Endometrium (tissue), 2 donors: ENCODE measurements at regions not wholly inside any gene's neighbourhood (a gene's known extent, or its start where the extent isn't known, plus 50 kb on each side); places are given as distances from the start of the nearest gene placed in this dataset.
"Not testable (repeated sequence)": the region's sequence is repeated elsewhere in the genome, so short reads cannot be mapped to it uniquely, and the experiment has no call there.

Experiments
- FAIRE-seq: peaks from 2 replicates; lab custom pipeline; 2012; peaks lifted over from hg19 to GRCh38; lab: Jason Lieb, UNC
- donor health status: control.
- donor health status: control.

DNA sequence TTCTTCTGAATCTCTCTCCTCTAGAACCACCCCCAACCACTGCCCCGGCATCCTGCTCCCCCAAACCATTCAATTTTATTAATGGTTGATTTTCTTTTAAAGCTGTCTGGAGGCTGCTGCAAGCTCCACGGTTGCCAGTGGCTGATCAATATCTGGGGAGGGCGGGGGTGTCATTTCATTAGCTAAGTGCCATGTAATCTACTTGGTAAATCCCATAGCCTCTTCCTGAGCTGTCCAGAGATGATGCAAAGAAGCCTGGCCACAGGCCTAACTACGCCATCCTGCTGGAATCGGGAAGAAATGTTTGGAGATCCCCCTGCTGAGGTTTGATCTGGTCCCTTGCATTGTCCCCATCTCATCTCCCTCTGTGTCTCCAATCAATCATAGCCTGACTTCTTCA, 440.1 kb downstream of the MIAT start:
- no peak for FAIRE-seq

DNA sequence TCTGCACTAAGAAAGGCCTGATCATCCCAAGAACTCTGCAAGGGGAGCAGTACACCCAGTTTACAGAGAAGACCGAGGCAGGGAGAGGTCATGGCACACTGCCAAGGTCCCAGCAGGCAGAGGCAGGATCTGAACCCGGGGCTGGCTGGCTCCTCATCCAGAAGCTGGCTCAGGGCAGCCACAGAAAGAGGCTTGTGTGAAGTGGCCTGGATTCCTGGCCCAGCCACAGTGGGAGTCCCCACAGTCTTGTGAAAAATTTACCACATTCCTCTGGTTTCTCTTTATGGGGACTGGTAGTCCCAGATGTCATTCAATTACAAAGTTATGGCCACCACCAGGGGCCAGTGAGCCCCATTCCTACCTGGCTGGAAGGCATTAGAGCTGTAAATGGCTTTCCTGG, 440.5 kb downstream of the MIAT start:
- FAIRE-seq = no peak

DNA sequence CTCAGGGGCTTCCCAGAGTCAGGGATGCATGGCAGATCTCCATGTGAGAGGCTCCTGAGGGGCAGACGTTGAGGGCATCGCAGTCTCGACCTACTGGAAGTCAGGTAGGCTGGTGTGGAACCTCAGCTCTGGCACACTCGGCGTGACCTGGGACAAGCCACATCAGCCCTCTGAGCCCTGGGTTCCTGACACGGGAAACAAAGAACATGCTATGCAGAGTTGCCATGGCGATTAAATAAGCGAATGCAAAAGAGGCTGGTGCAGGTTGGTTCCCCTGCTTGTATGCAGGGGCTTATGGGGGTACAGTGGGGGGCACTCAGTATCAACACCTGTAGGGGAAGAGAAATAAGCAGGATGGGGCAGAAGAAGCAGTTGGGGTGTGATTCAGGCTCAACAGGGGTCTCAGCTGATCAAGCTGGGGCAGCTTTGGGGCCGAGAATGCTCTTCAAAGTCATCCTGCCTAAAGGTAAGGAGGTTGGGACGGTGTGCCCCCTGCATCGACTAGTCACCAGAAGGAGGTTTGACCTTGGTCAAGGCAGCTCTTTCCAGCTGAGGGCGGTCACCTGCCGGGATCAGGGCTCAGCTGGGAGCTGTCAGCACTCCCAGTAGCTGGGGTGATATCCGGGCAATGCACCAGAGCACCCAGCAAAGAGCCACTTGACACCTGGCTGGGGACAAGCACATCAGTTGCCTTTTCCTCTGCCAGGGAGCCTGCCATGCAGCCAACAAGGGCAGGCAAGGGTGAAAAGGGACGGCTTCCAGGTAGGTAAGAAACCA, 442.7 kb downstream of the MIAT start:
- no peak for FAIRE-seq

DNA sequence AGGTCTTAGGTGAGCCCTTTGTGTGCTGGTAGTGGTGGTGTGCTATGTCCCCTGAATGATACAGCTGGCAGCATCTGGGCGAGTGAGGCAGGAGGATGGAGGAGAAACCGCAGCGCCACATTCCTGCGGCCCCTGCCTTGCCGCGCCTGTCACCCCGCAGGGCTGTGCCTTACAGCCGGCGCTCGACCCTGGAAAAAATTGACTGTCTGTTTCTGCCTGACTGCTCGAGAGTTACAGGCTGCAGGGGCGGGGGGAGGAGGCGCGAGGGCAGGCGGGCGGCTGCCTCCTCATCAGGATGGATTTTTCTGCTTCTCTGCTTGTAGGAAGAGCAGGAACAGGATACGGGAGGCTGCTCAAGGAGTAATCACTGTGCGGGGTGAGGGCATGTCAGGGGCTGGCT, 443.4 kb downstream of the MIAT start:
- FAIRE-seq = no peak

DNA sequence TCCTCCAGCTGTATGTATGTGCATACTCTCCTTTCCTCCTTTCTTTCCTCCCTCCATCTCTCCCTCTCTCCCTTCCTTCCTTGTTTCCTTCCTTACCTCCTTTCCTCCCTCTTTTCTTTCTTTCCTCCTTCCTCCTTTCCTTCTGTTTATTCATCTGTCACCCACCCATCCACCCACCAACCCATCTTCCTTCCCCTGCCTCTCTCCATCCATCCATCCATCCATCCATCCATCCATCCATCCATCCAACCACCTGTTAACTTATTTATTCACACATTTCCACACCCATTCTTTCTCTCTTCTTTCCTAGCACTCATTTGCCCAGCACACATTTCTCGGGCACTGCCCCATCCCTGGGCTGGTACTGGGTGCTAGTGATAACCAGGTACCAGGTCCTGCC, 443.9 kb downstream of the MIAT start:
- no peak for FAIRE-seq

DNA sequence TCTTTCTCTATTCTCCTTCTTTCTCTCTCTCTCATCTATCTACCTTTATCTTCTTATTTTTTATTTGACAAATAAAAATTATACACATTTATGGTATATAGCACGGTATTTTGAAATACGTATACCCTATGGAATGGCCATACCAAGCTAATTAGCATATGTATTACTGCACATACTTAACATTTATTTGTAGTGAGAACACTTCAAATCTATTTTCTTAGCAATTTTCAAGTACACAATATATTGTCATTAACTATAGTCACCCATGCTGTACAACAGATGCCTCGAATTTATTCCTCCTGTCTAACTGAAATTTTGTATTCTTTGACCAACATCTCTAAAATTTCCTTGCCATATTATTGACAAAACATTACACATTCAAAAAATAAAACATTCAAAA, 447.1 kb downstream of the MIAT start:
- FAIRE-seq = no peak

DNA sequence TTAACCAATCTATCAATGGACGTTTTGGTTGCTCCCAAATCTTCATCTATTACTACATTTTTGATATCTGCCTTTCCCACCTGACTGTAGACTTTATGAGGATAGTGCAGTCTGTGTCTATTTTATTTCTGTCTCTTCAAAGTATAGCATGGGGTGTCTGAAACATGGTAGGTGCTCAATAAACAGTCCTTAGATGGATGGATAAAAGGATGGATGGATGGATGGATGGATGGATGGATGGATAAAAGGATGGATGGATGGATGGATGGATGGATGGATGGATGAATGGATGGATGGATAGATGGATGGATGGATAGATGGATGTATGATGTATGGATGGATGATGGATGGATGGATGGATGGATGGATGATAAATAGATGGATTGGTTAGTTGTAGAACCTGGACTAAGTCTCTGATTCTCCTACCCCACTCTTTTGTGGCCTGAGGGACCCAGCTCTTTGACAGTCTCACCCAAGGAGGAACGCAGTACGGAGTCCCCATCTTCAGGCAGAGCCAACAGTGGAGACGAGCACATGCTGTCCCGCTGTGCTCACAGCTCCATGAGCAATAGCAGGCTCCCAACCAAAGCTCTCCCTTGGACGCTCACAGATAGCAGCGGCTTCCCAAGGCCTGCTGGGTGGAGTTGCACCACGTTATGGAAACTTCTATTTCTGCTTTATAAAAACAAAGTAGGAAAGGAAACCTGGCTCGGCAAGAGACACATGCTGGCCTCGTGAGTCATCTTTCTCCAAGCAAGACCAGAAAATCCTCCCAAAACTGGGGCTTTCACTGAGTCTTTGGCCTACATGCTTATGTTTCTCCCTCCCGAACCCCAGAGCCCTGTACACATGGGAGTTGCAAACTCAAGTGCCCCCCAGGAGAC, 448.0 kb downstream of the MIAT start:
- FAIRE-seq = no peak

DNA sequence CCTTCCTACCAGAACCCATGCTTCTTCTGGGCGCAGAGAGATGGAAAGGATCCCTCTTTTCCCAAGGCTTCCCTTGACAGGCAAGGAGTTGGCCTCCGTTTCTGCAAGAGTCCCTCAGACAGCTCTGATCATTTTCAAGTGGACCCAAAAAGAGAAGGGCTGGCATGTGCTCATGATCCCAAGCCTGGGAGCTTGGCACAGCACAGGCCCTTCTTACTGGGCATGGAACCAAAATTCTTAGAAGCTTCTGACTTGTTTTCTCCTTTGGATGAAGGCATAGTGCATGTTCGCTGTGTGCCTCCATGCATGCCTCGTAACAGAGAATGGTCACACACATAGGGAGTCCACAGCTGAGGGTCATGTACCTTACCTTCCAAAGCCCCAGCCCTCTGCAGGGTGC, 449.6 kb downstream of the MIAT start:
- FAIRE-seq = no peak

DNA sequence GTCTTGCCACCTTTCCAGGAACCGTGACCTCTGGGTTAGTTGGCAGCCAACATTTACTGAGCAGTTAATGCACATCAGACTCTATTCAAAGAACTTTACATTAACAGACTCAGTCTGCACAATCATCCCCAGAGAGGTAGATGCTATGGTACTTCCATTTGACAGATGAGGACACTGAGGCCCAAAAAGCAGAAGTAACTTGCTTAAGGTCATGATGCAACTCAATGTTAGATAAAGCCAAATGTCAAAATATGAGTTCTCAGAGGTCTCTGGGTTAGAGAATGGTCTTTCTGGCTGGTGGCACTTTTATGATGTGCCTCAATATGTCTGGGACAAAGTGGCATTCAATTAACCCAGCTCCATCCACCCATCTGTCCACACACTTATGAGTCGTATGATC, 450.0 kb downstream of the MIAT start:
- no peak for FAIRE-seq

DNA sequence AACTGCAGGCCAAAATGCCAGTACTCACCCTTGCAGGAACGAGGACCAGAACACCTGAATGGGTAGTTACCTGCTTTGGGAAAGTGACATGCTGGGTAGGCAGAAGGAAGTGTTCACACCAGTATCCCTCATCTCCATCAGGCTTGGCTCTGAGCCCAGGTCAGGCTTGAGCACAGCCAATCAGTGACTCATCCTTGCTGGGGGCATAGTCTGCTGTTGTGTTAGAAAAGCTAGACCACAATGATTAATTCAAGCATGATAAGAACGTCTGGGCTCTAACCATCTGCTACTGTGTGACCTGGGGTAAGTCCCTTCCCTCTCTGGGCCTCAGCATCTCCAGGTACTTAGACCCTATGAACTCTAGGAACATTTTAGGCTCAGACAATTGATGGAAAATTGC, 450.4 kb downstream of the MIAT start:
- no peak for FAIRE-seq

DNA sequence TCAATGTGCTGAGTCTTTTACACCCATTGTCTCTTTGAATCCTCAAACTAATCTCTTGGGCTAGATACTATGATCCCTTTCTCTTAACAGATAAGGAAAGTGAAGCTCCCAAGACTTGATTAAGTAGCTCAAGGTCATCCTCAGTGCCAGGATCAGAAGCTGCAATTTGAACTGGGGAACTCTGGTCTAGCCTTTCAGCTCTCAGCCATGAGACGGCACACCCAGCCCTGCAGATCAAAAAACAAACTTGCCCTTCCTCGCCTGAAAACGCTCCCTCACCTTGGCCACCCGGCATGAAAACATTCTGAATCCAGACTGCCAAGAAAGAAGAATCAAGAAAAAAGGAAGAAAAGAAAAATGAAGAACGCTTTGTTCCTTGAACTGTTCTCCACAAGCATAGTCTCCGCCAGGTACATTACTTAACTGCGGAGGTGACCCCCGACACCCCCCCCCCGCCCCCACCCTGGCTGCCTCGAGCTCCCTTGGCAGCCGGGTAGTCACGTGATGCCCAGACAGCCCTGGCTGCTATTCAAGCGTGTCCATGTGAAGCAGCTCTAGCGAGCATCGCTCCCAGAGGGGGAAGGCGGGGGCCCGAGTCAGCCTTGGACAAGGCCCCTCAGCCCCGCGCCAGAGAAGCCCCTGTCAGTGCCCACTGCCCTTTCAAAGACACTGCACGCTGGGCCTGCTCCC, 451.2 kb downstream of the MIAT start:
- FAIRE-seq = no peak

DNA sequence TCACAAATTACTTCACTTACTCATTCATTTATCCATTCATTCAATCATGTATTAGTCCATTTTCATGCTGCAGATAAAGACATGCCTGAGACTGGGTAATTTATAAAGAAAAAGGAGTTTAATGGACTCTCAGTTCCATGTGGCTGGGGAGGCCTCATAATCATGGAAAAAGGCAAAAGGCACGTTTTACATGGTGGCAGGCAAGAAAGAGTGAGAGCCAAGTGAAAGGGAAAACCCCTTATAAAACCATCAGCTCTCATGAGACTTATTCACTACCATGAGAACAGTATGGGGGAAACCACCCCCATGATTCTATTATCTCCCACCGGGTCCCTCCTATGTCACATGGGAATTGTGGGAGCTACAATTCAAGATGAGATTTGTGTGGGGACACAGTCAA, 452.0 kb downstream of the MIAT start:
- FAIRE-seq = not testable (repeated sequence)

DNA sequence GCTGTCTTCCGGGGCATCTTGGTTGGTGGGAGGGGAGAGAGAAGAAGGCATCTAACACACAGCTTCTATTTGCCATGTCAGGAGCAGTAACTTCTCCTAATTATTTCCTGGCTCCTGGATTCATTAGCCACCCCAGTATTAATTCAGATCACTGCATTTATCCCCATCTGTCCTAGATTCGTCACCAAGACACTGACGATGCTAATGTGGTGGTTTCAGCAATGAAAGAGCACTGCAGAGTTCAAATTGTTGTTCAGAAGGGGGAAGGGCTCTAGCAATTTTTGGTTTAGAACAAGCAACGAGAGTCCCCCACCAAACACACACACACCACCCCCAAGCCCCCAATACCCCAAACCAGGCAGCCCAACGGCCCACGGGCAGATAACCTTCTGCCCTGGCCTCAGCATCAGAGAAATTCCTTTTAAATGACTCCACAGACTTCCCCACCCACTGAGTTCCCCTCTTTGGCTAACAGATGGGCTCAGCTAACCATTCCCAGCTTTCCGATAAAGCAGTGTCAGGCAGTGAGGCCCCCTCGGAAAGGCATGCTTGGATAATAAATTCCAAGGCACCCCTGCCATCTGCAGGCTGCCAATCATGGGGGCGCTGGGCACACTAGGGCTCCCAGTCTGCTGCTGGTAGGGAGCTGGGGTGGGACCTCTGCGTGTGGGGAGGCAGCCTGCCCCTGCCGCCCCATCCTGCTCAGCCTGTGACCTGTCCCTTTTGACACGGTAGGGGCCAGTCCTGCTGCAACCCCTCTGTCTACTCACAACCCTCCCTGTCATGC, 453.5 kb downstream of the MIAT start:
- no peak for FAIRE-seq

DNA sequence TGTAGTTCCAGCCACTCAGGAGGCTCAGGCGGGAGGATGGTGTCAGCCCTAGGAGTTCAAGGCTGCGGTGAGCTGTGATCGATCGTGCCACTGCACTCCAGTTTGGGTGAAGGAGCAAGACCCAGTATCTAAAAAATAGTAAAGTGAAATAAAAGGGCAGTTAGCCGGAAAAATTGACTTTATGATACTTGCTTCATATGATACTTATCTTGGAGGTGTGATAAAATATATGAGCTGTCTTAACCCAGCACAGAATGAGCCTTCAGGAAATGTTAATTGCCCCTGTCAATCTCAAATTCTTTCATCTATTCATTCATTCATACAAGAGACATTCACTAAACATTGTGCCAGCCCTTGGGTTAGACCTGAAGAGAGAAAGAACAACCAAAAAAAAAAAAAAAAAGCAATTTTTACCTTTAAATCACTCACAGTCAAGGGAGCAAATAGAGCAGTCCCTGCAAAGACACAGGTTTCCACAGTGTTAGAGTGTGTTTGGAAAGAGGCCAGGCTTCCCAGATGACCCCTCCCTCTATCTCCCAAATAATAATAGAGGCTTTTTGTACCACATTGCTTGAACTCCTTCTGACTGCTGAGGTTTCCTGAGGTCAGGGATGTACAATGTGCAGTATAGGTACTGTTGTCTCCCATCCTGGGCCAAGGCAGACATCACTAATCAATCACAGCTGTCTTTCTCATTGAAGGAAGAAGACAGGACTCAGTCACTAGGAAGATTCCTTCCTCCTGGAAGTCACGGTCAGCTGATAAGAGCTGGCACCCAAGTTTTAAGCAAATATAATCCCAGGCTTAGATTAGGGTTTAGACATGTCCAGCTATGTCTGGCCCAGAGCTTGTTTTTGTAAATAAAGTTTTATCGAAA, 454.6 kb downstream of the MIAT start:
- no peak for FAIRE-seq

DNA sequence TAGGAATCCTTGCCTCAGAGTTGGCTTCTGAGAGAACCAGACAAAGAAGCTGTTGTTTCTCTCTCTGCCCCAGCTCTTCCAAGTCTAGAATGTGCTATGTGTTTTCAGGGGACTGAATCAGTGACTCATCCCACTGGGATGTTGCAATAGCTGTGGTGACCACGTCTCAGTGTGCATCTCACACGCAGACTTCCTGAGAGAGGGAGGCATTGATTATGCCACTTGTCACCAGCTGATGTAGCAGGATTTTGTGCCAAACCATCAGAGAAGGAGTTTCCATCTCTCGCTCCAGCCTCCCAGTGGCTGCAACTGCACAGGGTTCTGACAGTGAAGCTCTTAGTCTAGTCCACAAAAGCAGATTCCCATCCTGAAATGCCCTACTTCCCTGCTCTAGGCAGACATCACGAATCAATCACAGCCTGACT, 455.8 kb downstream of the MIAT start:
- FAIRE-seq = no peak

DNA sequence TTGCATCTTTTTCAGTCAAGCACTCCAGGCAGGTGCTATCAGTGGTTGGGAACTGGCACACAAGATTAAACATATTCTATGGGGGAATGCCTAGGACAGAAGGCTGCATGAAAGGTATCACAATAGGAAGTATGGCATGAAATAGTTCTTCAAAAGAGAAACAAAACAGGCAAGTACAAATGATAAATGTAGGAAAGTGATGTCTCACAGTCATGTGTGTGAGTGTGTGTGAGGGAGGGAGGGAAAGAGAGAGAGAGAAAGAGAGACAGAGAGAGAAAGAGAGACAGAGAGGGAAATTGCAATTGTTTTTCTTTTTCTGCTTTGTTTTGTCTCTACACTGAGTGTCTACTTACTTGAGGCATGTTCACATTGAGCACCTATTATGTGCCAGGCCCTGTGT, 456.3 kb downstream of the MIAT start:
- no peak for FAIRE-seq

DNA sequence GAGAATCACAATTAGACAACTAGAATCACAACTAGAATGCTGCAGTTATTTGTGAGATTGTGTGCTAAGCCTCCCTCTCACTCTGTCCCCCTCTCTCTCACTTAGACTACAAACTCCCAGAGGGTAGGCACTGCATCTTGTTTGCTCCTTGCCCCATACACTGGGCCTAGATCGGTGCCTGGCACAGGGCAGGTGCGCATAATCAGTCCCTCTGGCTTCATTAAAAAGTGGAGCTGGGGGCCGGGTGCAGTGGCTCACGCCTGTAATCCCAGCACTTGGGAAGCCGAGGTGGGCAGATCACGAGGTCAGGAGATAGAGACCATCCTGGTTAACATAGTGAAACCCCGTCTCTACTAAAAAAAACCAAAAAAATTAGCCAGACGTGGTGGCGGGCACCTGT, 456.8 kb downstream of the MIAT start:
- FAIRE-seq = no peak

DNA sequence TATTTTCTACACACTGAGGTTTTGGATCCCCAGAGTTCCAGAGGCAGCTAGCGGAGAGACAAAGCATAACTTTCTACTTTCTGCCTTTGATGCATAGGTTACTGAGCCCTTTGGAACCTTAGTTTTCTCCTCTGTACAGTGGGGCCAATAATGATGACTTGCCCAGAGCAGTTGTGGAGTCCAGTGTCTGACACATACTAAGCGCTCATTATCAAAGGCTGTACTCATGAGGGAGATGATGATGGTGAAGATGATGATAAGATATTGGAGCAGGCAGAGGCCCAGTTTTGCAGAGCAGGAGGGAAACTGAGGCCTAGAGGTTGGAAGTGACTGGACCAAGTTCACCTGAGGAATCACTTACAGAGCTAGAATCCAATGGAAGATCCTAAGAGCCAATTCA, 458.0 kb downstream of the MIAT start:
- no peak for FAIRE-seq

DNA sequence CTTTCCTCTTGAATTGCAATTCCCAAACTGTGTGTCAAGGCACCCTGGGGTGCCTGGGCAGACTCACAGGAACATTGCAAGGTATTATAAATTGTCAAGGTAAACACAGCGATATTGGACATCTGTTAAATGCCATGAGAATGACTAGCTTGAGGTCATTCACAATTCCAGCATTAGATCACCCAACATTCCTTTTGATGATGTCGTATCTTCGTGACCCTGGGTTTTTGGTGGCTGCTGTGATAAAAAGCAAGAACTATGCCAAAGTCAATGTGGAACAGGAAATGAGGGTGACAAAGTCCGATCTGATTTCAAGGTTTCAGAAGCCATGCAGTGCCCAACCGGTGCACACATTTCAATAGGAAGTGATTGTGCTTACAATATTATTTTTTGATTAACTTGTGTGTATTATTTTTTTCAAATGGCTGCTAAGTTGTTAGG, 458.4 kb downstream of the MIAT start:
- FAIRE-seq = no peak

DNA sequence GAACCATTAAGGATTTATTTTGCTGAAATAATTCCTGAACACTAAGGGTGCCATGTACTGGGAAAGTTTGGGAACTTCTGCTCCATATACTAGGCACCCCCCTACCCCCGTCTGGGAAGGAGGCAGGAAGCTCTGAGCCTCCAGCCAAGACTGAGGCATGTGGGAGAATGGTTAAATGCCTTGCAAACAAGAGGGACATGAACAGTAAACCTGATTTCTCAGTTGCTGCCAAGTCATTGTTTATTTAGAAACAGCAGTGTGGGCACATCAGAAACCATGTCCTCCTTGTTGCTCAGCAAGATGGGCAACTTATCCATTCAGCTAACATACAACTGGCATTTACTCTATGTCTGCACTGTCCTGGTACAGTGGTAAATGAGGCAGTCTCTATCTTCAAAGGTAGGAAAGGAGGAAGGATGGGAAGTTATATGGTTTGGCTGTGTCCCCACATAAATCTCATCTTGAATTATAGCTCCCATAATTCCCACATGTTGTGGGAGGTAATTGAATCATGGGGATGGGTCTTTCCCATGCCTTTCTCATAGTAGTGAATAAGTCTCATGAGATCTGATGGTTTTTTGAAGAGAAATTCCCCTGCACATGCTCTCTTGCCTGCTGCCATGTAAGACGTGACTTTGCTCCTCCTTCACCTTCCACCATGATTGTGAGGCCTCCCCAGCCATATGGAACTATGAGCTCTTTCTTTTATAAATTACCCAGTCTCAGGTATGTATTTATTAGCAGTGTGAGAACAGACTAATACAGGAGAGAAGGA, 459.1 kb downstream of the MIAT start:
- FAIRE-seq = no peak
